CD4-positive, alpha-beta T cell treated with Interleukin-6 at 100 ng/mL for 8 hours (primary cell): ENCODE measurements at regions not wholly inside any gene's neighbourhood (a gene's known extent, or its start where the extent isn't known, plus 50 kb on each side); places are given as distances from the start of the nearest gene placed in this dataset.
"Not testable (repeated sequence)": the region's sequence is repeated elsewhere in the genome, so short reads cannot be mapped to it uniquely, and the experiment has no call there.

Experiments
- DNase-seq: peaks from one replicate; pipeline ENCODE4 v3.0.0-alpha.2; 2020; ENCODE audit warnings: mixed read lengths, low spot score

GRCh38 chr3:177249203-177249602, 51.9 kb upstream of the TBL1XR1 start:
- no peak for DNase-seq

- no peak for DNase-seq
Measured at GRCh38 chr3:177250151-177250550, 52.9 kb upstream of the TBL1XR1 start.

DNA sequence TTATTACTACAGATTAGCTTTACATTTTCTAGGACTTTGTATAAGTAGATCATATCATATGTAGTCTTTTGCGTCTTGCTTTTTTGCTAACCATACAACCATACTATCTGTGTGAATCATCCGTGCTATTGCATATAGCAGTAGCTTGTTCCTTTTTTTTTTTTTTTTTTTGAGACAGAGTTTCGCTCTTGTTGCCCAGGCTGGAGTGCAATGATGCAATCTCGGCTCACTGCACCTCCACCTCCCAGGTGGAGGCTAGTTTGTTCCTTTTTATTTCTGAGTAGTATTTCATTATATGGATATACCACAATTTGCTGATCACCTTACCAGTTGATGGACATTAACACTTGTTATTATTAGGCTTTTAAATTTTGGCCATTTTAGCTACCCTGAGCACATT, 54.5 kb upstream of the TBL1XR1 start:
- DNase-seq = no peak

DNA sequence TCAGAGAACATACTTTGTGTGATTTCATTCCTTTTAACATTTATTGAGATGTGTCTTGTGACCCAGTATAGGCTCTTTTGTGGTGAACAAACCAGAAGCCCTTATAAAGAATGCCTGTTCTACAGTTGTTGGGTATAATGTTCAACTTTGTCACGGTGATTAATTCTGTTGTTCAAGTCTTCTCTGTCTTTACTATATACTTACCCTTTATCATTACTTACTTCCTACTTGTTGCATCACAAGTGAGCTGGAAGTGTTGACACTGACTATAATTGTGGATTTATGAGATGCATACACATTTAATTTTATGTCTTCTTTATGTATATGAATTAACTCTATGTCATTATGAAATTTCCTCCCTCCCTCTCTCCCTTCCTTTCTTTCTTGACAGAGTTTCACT, 59.7 kb upstream of the TBL1XR1 start:
- no peak for DNase-seq

GRCh38 chr3:177257625-177258024, 60.3 kb upstream of the TBL1XR1 start:
- no peak for DNase-seq

- no peak for DNase-seq
Measured at GRCh38 chr3:177262396-177262795, 65.1 kb upstream of the TBL1XR1 start.

GRCh38 chr3:177263615-177264368, 66.5 kb upstream of the TBL1XR1 start:
- no peak for DNase-seq

- not testable (repeated sequence) for DNase-seq
Measured at GRCh38 chr3:177271811-177272501, 74.7 kb upstream of the TBL1XR1 start.

DNA sequence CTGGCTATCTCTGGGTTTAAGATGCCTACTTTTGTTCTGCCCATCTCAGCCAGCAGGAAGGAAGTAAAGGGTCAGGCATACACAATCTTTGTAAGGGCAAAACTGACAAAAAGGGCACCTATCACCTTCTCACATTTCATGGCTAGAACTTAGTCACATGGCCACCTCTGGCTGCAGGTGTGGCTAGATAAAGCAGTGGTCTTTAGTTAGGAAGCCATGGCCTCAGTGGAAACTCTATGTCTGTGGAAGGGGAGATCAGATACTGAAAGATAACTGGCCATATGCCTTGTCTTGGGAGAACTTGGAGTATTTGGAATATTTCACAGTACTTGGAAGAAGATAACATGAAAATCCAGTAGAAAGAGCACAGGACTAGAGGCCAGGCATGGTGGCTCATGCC, 80.7 kb upstream of the TBL1XR1 start:
- DNase-seq = no peak

GRCh38 chr3:177279118-177279815, 82.0 kb upstream of the TBL1XR1 start:
- no peak for DNase-seq

- peak; percentile 15 for DNase-seq
Measured at GRCh38 chr3:177281292-177282118, 84.2 kb upstream of the TBL1XR1 start.

DNA sequence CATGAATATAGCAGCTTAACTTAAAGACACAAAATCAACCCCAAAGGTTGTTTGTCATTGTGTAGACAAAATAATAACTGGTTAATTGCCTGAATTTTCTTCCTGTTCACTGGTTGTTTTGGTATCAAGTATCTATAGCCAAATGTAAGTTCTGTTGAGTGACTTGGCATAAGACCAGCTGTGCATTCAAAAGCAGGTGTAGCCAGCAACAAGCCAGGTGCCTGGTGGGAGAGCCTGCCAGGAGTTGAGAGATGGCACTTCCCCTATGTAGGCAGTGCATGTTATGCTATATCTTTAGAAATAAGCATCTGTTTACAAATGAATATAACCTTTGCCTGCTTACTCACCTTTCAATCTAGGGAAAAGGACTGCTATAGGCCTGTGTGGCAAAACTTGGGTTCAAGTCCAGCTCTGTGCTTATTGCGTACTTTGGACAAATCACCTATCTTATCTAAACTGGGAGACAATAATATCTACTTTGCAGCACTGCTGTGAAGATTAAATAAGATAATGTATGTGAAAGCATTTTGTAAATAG, 84.9 kb upstream of the TBL1XR1 start:
- no peak for DNase-seq

- DNase-seq = no peak
Measured at GRCh38 chr3:177283983-177284382, 86.7 kb upstream of the TBL1XR1 start.

GRCh38 chr3:177284383-177284881, 87.2 kb upstream of the TBL1XR1 start:
- DNase-seq = peak; percentile 27

- no peak for DNase-seq
Measured at GRCh38 chr3:177286034-177286433, 88.8 kb upstream of the TBL1XR1 start.

DNA sequence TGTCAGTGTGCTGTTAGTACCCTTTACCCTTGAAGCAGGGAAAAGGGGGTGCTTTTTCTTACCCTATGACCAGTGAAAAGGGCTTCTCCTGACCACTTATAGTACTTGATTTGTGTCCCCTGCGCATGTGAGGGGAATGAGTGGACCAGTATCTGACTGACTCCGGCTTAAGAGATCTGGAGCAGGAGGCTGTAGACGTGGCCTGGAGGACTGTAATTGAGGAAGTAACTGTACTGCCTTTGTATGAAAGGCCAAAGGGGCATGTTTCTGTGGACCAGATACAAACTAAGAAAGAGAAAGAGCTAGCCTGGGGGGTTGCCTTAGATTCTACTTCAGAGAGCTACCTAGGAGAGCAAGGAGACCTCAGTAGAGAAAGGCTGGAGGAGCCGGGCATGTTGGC, 89.9 kb upstream of the TBL1XR1 start:
- DNase-seq = no peak

GRCh38 chr3:177290633-177291032, 93.4 kb upstream of the TBL1XR1 start:
- no peak for DNase-seq

- no peak for DNase-seq
Measured at GRCh38 chr3:177294221-177294620, 96.9 kb upstream of the TBL1XR1 start.

DNA sequence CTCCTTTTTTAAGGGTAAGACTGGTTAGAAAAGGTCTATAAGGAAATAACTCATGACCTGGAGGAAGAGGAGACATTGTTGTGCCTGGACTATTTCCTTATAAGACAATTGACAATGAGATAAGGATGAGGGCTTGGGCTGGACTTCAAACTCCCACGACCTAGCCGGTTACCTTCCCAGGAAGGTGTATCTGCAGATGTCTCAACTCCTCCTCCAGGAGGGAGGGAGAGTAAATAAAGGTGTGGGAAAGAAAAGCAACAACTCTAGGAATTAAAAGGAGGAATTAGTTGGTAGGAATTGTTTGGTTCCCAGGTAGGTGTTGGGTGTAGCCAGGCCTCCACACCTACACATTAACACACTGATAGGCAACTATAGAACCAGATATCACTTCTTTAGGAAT, 97.8 kb upstream of the TBL1XR1 start:
- DNase-seq = no peak

- DNase-seq = no peak
Measured at GRCh38 chr3:177299250-177299649, 102.0 kb upstream of the TBL1XR1 start.

DNA sequence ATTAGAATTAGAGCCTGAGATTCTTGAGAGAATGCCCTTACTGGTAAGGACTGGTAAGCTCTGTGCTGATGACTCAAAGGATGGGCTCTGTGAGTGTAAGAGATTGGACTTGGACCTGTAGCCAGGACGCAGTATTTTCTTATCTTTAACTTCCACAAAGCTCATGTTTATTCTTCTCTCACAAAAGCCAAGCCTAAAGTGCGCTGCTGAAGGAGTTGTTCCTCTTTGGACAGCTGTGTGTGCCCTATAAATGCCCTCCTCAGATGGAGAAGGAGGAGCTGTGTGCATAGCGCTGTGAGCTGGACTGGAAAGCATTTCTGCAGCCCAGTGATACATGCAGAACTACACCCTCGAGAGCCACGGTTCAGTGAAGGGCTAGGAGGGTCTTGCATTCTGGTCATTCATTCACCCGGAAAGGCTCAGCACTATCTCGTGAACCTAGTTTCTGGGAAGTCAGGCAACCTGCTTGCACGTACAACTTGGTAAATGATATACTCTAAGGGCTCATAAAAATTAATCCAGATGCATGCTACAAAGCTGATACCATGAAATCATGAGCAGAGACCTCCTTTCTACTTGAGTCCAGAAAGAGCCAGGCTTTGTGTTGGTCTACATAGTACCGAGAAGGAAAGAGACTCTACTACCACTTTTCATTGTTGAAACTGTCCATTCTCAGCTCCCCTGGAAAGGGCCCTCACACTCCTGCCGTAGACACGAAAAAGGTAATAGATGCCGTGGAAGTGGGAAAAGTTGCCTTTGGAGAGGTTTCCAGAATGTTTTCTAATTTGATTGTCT, 103.0 kb upstream of the TBL1XR1 start:
- DNase-seq = no peak
